ENCODE measurements at regions not wholly inside any gene's neighbourhood (a gene's known extent, or its start where the extent isn't known, plus 50 kb on each side); places are given as distances from the start of the nearest gene placed in this dataset.
"Not testable (repeated sequence)": the region's sequence is repeated elsewhere in the genome, so short reads cannot be mapped to it uniquely, and the experiment has no call there.

- not testable (repeated sequence) for TF ChIP-seq CTCF, POLR2A (IDR thresholded peaks at IDR 0.05)
These were observed 111.4 kb upstream of the RBPJ start for GRCh38 chr4:26209378-26209777.

All from heart left ventricle (tissue), 13 donors.